NCI-H2227 (cell line): ENCODE measurements at regions not wholly inside any gene's neighbourhood (a gene's known extent, or its start where the extent isn't known, plus 50 kb on each side); places are given as distances from the start of the nearest gene placed in this dataset.
"Not testable (repeated sequence)": the region's sequence is repeated elsewhere in the genome, so short reads cannot be mapped to it uniquely, and the experiment has no call there.

Experiments used
- DNase-seq: peaks from one replicate; lab custom pipeline; 2025; ENCODE audit not compliant: unreplicated experiment; lab: John Stamatoyannopoulos, UW

DNA sequence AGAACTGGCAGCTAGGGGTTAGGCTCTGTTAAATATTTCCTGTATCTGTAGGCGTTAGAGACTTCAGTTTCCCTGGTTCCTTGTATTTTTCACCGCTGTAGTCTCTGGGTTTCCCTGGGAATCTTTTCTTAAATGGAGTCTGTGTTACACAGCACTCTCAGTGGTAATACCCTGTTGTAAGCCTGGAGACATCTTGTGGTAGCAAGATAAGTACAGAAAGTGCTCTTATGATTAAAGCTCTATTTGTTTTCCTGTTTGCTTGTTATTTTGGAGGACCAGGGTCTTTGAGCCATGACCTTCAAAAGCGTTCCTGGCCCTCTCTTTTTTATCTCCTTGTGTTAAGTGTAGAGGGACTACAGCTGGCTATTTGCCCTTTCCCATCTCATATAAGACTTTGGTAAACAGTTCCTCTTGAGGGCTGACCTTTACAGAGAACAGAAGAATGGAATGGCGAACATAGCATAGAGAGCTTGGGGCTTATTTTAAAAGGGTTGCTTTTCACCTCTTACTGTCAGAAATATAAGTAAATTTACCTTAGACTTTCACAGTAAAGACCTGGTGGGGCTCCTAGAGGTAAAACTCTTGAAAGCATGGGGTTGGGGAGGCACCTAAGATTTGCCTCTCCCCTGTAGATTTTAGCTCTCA lies 782.5 kb downstream of the FAT4 start:
- no peak for DNase-seq

GRCh38 chr4:126106658-126107057 lies 791.9 kb downstream of the FAT4 start:
- DNase-seq, result no peak

- DNase-seq, result no peak
Measured at GRCh38 chr4:126109836-126110235, 795.1 kb downstream of the FAT4 start.

DNA sequence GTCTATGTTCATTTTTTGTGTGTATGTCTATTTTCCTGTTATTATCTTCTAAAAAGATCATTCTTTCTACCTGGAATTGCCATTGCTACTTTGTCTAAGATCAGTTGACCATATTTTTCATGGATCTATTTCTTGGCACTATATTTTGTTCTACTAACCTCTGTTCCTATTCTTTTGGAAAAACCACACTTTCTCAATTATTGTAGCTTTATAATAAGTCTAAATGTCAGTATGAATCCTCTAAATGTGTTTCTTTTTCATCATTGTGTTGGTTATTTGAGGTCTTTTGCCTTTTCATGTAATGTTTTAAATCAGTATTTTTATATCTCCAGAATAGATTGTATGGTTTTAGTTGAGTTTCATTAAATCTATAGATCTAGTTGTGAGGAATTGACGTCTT lies 798.3 kb downstream of the FAT4 start:
- DNase-seq, result no peak

- no peak for DNase-seq
Measured at GRCh38 chr4:126123611-126124325, 809.0 kb downstream of the FAT4 start.

DNA sequence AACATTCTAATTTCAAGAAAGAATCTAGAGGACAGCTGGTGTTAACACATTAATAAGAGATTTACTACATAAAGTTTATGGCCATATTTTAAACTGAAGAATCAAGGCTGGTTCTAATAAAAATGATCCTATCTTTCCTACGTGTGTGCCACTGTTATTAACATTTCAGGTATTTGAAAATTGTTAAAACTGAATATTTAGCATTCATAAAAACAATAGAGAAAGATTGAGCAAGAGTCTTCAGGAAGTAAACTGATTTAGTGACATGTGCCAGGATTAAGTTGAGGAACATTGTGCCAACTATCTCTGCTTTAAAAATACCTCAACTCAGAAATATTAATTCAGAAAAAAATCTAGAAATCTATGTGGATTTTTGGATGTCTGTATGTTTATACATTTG lies 810.1 kb downstream of the FAT4 start:
- no peak for DNase-seq

DNA sequence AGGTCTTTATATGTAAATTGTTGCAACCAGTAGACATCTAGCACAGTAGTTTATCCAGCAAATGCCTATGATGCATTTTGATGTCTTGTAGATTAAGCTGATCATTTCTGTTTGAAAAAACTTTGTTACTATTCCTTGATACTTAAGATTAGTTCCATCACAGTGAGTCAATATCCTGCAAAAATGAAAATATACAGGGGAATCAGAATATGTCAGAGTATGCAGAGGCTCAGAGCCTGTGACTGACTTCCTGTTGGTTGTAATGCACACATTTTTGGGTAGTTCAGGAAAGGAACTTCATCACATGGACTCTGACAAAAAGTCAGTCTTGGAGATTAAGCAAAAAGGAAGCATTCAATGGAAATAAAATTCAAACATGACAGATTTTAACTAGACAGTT lies 815.5 kb downstream of the FAT4 start:
- DNase-seq, result no peak

DNA sequence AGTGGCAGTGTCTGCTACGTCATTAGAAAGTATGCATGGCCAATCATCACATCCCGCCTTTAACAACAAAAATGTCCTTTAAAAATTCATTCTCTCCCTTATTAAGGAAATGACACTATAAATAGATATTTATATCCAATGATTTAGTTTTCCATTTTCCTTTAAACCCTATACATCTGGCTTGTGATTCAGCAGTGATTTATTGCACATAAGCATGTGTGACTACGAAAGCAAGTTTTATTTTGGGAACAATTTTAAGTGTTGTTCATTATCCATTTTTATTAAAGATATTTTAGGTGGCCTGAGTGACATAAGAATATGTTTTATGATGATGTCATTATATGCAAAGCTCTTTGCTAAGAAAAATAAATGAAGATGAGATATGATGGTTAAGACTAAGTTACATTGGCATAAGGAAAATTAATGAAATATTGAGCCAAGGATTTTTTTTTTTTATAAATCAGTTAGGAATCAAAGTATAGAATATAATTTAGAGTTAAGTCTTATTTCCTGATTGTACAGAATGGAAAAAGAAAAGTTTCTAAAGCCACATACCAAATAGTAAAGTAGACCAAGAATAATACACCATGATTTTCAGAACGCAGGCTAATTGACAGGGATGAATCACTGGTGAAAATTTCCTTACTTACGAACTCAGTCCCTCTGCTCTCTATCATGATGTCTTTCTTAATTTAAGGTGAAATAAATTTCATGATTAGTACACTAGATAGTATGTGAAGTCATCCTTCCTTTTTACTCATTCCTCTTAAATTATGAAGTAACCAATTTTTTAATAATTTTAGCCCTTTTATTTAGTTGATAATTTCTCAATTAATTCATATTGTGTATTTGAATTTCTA lies 822.4 kb downstream of the FAT4 start:
- no peak for DNase-seq

DNA sequence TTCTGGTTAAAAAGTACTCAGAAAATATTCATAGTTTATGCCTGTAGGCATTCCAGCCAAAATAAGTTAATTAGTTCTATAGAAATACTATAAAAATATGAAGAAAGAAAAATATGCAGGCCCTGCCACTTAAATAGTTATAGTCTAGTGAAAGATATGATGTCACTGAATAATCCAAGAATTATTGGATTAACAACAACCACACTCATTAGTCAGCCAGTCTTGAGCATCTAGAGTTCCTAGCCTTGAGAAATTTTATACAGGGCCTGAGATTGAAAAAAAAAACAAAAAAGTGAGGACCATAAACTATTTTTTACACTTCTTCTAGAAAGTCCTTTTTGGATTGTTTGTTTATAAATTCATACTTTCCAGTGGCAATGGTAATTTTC lies 823.0 kb downstream of the FAT4 start:
- no peak for DNase-seq

DNA sequence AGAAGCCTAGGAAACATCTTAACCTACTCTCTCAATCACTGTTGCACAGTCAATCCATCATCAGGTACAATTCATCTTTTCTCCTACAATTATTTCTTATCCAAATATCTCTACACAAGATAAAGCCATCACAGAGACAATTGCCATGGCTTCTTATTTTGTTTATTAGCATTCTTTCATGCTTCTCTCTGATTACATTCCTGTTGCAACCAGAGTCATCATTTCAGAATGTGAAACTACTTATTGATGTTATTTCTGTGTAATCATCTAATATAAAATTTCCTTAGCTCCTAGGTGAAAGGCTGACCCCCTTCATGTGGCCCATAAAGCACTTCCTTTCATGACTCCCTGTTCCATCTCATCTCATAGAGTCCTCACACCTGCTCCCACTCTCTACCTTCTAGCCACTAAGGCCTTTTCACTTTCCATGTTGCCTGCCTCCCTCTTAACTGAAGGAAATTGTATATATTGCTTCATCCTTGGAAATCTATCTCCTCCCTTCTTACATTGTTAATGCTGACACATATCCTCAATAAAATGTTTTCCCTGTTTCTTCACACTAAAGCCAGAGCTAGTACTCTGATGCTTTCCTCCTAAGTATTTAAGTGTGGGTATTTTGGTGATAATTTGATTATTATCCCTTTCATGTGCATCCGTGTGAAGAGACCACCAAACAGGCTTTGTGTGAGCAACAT lies 829.9 kb downstream of the FAT4 start:
- no peak for DNase-seq

- no peak for DNase-seq
Measured at GRCh38 chr4:126168484-126168883, 853.7 kb downstream of the FAT4 start.

GRCh38 chr4:126172126-126172525 lies 857.4 kb downstream of the FAT4 start:
- no peak for DNase-seq

GRCh38 chr4:126174627-126175026 lies 859.9 kb downstream of the FAT4 start:
- DNase-seq, result no peak

DNA sequence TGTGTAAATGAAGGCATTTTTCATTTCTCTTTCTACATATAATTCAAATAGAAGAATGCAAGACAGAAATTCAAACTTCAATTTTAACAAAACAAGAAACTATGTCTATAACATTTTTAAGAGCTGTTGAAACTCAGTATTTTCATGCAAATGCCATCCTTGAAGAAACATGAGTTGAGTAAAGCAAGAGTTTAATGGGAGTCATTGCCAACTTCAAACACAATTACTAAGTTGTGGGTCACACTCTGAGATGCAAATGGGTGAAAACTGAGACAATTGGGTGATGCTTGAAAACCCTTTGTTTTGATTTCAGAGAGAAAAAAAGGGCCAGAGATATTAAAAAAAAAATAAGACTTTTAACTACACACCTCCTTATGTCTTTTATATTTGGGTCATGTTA lies 865.9 kb downstream of the FAT4 start:
- no peak for DNase-seq

DNA sequence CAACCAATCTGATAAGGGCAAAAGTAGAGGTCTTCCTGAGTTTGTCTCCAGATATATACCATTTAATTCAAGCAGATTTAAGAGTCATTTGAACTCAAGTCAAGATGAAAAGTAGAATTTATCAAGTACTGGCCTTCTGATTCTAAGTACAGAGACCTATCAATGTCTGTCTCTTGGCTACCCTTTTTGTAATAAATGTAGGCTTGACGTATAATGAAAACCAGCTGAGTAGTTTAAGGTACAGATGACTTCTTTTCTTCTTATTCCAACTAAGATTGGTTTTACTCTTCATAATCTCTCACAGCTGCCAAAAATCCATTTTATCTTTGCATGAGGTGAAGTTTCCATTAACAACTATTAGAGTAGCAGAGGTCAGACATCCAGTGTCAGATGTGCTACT lies 867.6 kb downstream of the FAT4 start:
- no peak for DNase-seq

DNA sequence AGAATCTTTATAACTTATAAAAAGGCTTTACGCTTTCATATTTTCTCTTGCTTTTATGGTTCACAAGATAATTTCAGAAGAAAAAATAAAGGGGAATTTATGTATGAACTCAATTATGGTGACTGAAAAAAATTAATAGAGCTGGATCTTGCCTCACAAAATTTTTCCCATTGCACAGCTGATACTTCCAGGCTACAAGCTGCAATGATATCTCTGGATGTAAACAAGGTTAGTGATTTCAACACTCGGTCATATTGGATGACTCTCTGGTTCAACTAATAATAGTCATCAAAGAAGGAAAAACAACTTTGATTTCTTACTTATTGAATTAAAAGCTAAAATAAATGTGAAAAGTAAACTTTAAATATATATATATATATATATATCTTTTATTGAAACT lies 868.0 kb downstream of the FAT4 start:
- no peak for DNase-seq

- no peak for DNase-seq
Measured at GRCh38 chr4:126183206-126183605, 868.5 kb downstream of the FAT4 start.

- no peak for DNase-seq
Measured at GRCh38 chr4:126191536-126191935, 876.8 kb downstream of the FAT4 start.

DNA sequence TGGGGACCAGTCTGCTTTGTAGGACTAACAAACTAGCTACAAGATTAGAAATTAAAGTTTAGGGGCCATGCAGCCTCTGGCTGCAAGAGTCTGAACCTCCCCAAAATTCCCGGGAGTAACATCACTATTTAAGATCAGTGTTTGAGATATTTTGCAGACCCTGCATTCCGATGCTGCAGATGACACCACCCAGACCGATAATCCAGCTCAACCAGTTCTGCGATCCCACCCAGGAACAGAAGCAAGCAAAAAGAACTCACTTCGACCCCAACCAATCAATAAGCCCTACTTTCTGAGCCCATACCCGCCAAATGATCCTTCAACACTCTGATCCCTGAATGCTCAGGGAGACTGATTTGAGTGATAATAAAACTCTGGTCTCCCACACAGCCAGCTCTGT lies 877.8 kb downstream of the FAT4 start:
- no peak for DNase-seq

DNA sequence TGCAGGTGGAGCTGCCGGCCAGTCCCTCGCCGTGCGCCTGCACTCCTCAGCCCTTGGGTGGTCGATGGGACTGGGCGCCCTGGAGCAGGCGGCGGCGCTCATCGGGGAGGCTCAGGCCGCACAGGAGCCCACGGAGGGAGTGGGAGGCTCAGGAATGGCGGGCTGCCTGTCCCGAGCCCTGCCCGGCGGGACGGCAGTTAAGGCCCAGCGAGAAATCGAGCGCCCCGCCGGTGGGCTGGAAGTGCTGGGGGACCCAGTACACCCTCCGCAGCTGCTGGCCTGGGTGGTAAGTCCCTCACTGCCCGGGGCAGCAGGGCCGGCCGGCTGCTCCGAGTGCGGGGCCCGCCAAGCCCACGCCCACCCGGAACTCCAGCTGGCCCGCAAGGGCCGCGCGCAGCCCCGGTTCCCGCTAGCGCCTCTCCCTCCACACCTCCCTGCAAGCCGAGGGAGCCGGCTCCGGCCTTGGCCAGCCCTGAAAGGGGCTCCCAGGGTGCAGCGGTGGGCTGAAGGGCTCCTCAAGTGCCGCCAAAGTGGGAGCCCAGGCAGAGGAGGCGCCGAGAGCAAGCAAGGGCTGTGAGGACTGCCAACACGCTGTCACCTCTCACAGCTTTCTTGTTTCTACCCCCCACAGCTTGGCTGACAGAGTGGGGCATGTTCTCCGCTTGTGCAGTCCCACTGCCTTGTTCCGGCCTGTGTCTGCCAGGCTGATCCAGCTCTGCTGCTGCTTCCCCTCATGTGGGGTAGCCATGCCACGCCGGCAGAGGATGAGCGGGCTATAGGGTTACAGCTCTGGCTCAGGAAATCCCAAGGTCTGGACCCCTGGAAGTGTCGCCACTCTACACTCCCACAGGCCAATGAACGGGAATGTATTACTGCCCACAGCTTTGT lies 886.7 kb downstream of the FAT4 start:
- not testable (repeated sequence) for DNase-seq
